ENCODE measurements at regions not wholly inside any gene's neighbourhood (a gene's known extent, or its start where the extent isn't known, plus 50 kb on each side); places are given as distances from the start of the nearest gene placed in this dataset.

GRCh38 chr3:81132995-81133394, 628.5 kb downstream of the GBE1 start:
- no peak for TF ChIP-seq CTCF (IDR thresholded peaks at IDR 0.05)
- TF ChIP-seq POLR2A (IDR thresholded peaks at IDR 0.05), result no peak
- no peak for TF ChIP-seq EP300 (IDR thresholded peaks at IDR 0.05)

Measured in tibial nerve (tissue), 4 donors.